Psoas muscle (tissue), 7 donors: ENCODE measurements at regions not wholly inside any gene's neighbourhood (a gene's known extent, or its start where the extent isn't known, plus 50 kb on each side); places are given as distances from the start of the nearest gene placed in this dataset.
"Not testable (repeated sequence)": the region's sequence is repeated elsewhere in the genome, so short reads cannot be mapped to it uniquely, and the experiment has no call there.

ENCODE experiments used
- ATAC-seq, 4 donors: fragments of 200-7000 bp; cut with Tn5 transposase; one replicate each; pipeline ENCODE4 v1.9.1; 2020; ENCODE audit warnings: moderate library complexity in 3 of 4, mild to moderate bottlenecking in 2 of 4
- DNase-seq, 2 donors: peaks; one replicate each; pipeline ENCODE4 v3.0.0-alpha.2; 2020
- H3K27ac ChIP-seq: fragments of 200-600 bp; one replicate; pipeline ENCODE4 v1.8.0; 2022
- H3K27me3 ChIP-seq, 3 donors: fragments of 200-600 bp in 1 of 3; one replicate each; pipeline versions ENCODE4 v1.6.1 to v1.8.0; 2013 to 2022; ENCODE audit warnings: low read length in 2 of 3, mild to moderate bottlenecking in 2 of 3, moderate library complexity in 1 of 3; ENCODE audit not compliant: insufficient read depth in 3 of 3
- H3K36me3 ChIP-seq, 2 donors: fragments of 200-600 bp in 1 of 2; one replicate each; pipeline versions ENCODE4 v1.6.1 to v1.8.0; 2013 to 2022; ENCODE audit warnings: low read depth in 1 of 2, mild to moderate bottlenecking in 1 of 2, moderate library complexity in 1 of 2; ENCODE audit not compliant: insufficient read depth in 1 of 2
- H3K4me1 ChIP-seq: fragments of 200-600 bp; one replicate; pipeline ENCODE4 v1.8.0; 2022
- H3K4me3 ChIP-seq: fragments of 200-600 bp; one replicate; pipeline ENCODE4 v1.8.0; 2022; ENCODE audit warnings: mild to moderate bottlenecking
- H3K9me3 ChIP-seq: fragments of 200-600 bp; one replicate; pipeline ENCODE4 v1.8.0; 2022
- CTCF ChIP-seq: fragments of 200-600 bp; IDR thresholded peaks from one replicate; pipeline ENCODE4 v1.8.0; 2022; ENCODE audit warnings: antibody characterized with exemption
- WGBS, 3 donors: extraction: QIAGEN DNeasy Blood & Tissue Kit; methylation state at CpG; one replicate each; pipeline versions ENCODE4 v1.1.6 to v1.1.7; 2013; 5-methylcytosine and 5-hydroxymethylcytosine counted together
- intact Hi-C, 2 donors: fragments of 100-400 bp; cut with DNase I; formaldehyde crosslinking; loops; one replicate each; pipeline versions ENCODE4 v1.11.0 to v1.14.2; 2022
- donor health status: healthy with polysubstance abuse.
- donor health status: DM: no; HTN: no; CAD: no; lungs with moderate emphysema.
- donor health status: Bipolar disorder and iron deficiency.
- donor health status: healthy.
- donor health status: DM: yes; HTN: yes; CAD: no.
- donor health status: DM: no; HTN: no; CAD: no.
- donor health status: DM: yes; HTN: yes; CAD: no.

GRCh38 chr9:18297056-18297841, 176.7 kb upstream of the ADAMTSL1 start:
- no peaks in the 10 kb centered on the region for H3K36me3 ChIP-seq
- ATAC-seq: no peak
- 40 to 47% (median 45%) methylated on average over 9 of the region's 9 CpGs for WGBS, 3 donors
- H3K27ac ChIP-seq: no peak overlapping the region
- intact Hi-C loops: no loop called here
- no peak overlapping the region for H3K4me3 ChIP-seq
- no peaks in the 10 kb centered on the region for H3K9me3 ChIP-seq
- no peaks in the 10 kb centered on the region for H3K27me3 ChIP-seq
- TF ChIP-seq CTCF: no peak
- no peaks in the 10 kb centered on the region for H3K4me1 ChIP-seq
- no peak for DNase-seq

- Histone ChIP-seq H3K36me3 (no peaks in the 10 kb centered on the region), H3K4me1 (no peaks in the 10 kb centered on the region), H3K27ac (no peak overlapping the region), H3K4me3 (no peak overlapping the region), H3K9me3 (no peaks in the 10 kb centered on the region), H3K27me3 (no peaks in the 10 kb centered on the region)
- no peak for ATAC-seq
- TF ChIP-seq CTCF: no peak
- intact Hi-C loops: no loop called here
- 66 to 71% (median 71%) methylated on average over 5 of the region's 5 CpGs for WGBS, 3 donors
- no peak for DNase-seq
Measured at GRCh38 chr9:18299449-18299848, 174.5 kb upstream of the ADAMTSL1 start.

- H3K9me3 ChIP-seq, H3K4me1 ChIP-seq, ATAC-seq, intact Hi-C loops, H3K27ac ChIP-seq, H3K27me3 ChIP-seq, H3K4me3 ChIP-seq, DNase-seq, H3K36me3 ChIP-seq: not testable (repeated sequence)
- WGBS, 3 donors: 63 to 75% (median 72%) methylated on average over 10 of the region's 10 CpGs
Measured at GRCh38 chr9:18305167-18305806, 168.7 kb upstream of the ADAMTSL1 start.

- H3K27ac ChIP-seq: no peak overlapping the region
- ATAC-seq (no peak), DNase-seq (no peak)
- H3K9me3 ChIP-seq: no peaks in the 10 kb centered on the region
- WGBS, 3 donors: 86 to 91% (median 90%) methylated on average over 14 of the region's 14 CpGs
- no peak for TF ChIP-seq CTCF
- no peaks in the 10 kb centered on the region for H3K27me3 ChIP-seq
- no peaks in the 10 kb centered on the region for H3K36me3 ChIP-seq
- no peak overlapping the region for H3K4me3 ChIP-seq
- intact Hi-C loops: loop anchor here in 1 of 2 donors (10.0 kb wide), 1 partner anchor 60 kb away; no protein-coding TSS in a partner anchor
- H3K4me1 ChIP-seq: no peaks in the 10 kb centered on the region
Measured at GRCh38 chr9:18314316-18314715, 159.6 kb upstream of the ADAMTSL1 start.

DNA sequence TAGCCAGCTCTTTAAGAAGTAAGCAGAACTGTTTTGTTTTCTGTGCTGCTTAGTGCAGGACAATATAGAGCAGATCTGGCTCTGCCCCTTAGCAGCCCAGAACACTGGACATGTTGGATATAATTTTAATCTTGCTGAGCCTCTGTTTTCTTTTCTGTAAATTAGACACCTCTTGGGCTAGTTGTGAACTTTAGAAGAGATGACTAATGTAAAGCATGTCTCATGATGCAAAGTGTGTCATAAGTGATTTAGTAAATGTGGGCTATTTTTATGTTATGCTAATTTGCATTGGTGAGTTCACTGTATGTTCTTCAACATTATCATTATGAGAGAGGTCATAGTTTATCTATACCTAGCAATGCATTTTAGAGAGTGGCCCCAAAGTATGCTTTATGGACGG, 156.1 kb upstream of the ADAMTSL1 start:
- Histone ChIP-seq H3K27me3 (no peaks in the 10 kb centered on the region), H3K4me3 (no peak overlapping the region), H3K36me3 (no peaks in the 10 kb centered on the region), H3K9me3 (no peaks in the 10 kb centered on the region), H3K4me1 (no peaks in the 10 kb centered on the region), H3K27ac (no peak overlapping the region)
- ATAC-seq (no peak), DNase-seq (no peak)
- TF ChIP-seq CTCF: no peak
- intact Hi-C loops: loop anchor here in 1 of 2 donors (10.0 kb wide), 1 partner anchor 57 kb away; no protein-coding TSS in a partner anchor
- 88 to 94% (median 93%) methylated on average over 1 of the region's 1 CpG for WGBS, 3 donors
